GM18517 (cell line): ENCODE measurements at regions not wholly inside any gene's neighbourhood (a gene's known extent, or its start where the extent isn't known, plus 50 kb on each side); places are given as distances from the start of the nearest gene placed in this dataset.
"Not testable (repeated sequence)": the region's sequence is repeated elsewhere in the genome, so short reads cannot be mapped to it uniquely, and the experiment has no call there.

Experiments used
- ATAC-seq: cut with Tn5 transposase; IDR thresholded peaks from one replicate; pipeline ENCODE4 v1.9.1; 2021; ENCODE audit warnings: mild to moderate bottlenecking, moderate library complexity; ENCODE audit not compliant: unreplicated experiment

DNA sequence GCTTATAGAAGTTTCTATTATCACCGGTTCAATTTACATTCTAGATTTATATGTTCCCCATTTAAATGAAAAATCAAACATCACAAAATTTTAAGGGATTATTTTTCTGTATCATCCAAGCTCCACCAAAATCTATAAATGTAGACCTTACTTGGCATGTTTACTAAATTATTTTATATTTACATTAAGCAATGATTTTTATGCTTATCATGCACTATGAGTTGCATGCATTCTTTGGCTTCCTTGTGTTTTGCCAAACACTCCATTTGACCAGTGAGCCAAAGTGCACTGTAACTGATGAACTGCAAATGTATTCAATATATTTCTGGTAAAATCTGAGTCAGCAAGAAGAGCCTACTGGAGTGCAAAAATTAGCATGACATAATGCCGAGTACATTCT, 595.5 kb upstream of the PCDH7 start:
- ATAC-seq = not testable (repeated sequence)

DNA sequence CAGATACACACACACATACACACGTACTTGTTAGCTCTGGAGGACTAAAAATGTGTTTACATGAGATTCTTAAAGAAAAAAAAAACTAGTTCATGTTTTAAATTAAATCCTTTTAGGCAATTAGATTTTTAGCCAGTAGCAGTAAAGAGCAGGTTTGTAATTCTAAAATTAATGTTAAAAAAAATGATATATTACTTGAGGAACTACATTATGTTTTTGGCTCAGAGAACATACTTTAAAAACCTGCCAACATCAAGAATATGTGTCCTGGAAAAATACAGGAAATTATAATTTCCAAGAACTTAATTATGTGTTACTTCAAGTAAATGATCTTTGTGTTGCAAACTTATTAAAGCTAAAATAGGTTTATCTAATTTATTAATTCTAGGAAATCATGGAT, 594.3 kb upstream of the PCDH7 start:
- ATAC-seq = no peak

- no peak for ATAC-seq
These were observed 593.8 kb upstream of the PCDH7 start for GRCh38 chr4:30126351-30126750.

- ATAC-seq = not testable (repeated sequence)
These were observed 571.3 kb upstream of the PCDH7 start for GRCh38 chr4:30148828-30149227.

GRCh38 chr4:30149539-30149938, 570.6 kb upstream of the PCDH7 start:
- ATAC-seq = not testable (repeated sequence)

DNA sequence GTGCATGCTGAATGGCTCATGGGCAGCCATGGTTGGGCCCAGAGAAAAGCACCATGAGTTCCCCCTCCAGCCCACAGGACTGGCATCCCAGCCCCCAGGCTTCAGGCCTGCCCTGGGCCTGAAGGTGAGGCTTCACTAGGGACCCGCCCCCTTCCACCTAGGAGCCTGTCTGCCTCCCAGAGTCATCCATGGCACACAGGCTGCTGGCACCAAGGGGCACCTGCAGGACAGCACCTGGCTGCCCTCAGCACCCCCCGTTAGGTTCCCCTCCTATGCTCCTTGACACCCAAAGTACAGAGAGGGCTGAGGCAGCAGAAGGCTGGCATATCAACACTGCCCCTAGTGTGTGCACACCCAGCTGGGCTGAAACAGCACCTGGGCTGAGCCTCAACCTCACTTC, 566.7 kb upstream of the PCDH7 start:
- no peak for ATAC-seq

DNA sequence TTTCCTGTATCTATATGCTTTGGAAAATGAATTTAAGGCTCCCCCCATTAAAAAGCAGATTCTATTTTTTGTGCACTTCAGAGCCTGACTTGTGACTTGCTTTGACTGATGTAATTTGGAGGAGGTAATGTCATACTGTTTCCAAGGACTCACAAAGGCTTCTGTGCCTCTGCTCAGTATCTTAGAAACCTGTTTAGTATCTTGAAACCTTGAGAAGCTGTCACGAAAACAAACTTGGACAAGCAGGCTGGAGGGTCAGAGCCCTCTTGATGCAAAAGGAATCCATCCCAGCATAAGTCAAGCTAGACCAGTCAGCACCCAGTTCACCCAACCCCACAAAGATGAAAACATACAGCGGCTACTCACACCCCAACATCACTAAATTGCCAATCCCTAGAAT, 560.0 kb upstream of the PCDH7 start:
- ATAC-seq = no peak

DNA sequence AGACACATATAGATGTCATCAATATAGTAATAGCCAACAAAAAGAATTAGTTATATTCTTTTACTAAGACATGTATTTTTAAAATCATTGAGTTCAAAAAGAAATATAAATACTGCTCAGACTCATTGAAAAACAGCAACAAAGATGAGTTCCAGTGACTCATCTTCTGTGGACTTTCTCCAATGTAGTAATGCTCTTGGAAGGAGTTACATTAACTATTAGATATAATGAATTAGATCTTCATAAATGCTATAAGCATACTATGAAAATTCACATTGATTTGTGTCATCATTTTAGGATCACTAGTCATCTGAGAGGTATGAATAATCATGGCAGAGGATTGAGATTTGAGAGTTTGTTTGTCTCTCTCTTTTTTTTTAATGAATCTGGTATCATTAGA, 547.8 kb upstream of the PCDH7 start:
- no peak for ATAC-seq

GRCh38 chr4:30181512-30181911, 538.7 kb upstream of the PCDH7 start:
- ATAC-seq = no peak

DNA sequence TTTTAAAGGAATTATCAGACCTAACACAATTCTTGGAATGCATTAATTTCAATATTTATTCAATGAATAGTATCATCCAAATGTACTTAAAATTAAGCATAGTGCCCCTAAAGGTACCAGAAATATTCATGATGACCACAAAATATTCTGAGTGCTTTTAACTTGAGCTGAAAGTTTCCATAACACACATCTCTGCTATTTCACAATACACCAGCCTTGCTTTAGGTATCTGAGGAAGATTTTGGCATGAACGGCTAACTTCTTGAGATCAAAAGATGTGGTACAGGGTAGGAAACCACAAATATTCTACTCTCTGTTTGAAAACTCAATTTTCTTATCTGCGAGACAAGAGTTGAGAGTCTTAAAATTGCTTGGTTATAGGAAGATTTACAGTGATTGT, 538.3 kb upstream of the PCDH7 start:
- ATAC-seq = no peak

DNA sequence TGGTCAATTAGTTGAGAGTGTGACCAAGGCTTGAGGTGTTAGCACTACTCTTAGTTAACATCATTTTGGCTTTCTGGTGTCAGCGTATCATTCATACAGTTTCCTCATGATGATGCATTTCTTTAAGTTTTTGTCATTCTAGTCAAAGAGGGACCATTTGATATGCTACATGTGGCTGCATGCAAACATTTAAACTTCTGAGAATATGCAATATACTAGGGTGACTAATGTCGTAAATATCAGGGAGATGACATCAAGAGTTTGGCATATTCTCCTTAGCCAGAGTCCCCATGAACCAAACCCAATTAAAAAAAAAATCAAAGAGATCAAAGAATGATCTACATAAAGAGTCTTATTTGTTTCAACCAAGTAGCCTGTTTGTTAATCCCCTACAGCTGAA, 537.4 kb upstream of the PCDH7 start:
- ATAC-seq = no peak

DNA sequence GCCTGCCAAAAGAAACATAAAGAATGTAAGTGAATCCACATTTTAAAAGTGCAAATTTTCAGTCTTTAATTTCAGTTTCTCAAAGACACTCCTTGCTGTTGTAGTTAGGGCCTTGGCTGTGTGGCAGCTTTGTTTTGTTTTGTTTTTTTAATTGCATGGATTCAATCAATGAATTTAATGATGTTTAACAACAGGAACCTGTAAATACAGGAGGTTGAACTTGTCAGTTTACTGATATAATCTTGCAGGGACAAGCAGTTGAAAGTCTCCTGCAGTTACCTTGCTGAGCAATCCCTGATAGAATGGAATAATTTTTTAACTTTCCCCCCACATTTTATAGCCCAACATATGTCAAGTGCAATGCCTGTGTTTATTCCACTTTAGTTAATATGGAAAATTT, 528.3 kb upstream of the PCDH7 start:
- ATAC-seq = no peak

DNA sequence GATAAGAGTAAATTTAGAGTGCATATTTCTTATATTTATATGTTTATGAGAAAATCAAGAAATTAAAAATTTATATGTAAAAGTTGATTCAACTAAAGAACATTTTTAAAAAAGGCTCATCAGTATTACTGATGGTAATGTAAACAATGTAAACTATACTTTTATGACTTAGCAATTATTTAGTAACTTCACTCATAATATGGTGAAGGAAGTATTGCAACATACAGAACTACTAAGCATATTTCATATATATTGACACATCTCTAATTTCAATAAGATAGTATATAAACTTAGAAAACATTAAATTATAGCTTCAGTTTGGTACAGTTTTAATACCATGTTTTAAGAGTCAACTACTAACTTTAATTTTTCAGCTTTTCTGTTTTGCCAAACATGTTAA, 512.8 kb upstream of the PCDH7 start:
- no peak for ATAC-seq

- no peak for ATAC-seq
These were observed 511.3 kb upstream of the PCDH7 start for GRCh38 chr4:30208731-30209435.

DNA sequence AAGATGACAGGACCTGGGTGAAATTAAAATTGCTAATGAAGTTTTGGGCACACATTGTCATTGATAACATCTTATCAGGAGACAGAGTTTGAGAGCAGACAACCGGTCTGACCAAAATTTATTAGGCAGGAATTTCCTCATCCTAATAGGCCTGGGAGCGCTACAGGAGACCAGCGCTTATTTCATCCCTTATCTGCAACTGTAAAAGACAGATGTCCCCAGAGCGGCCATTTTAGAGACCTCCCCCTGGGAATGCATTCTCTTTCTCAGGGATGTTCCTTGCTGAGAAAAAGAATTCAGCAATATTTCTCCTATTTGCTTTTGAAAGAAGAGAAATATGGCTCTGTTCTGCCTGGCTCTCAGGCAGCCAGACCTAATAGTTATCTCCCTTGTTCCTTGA, 504.2 kb upstream of the PCDH7 start:
- not testable (repeated sequence) for ATAC-seq

- no peak for ATAC-seq
These were observed 475.0 kb upstream of the PCDH7 start for GRCh38 chr4:30245140-30245539.

DNA sequence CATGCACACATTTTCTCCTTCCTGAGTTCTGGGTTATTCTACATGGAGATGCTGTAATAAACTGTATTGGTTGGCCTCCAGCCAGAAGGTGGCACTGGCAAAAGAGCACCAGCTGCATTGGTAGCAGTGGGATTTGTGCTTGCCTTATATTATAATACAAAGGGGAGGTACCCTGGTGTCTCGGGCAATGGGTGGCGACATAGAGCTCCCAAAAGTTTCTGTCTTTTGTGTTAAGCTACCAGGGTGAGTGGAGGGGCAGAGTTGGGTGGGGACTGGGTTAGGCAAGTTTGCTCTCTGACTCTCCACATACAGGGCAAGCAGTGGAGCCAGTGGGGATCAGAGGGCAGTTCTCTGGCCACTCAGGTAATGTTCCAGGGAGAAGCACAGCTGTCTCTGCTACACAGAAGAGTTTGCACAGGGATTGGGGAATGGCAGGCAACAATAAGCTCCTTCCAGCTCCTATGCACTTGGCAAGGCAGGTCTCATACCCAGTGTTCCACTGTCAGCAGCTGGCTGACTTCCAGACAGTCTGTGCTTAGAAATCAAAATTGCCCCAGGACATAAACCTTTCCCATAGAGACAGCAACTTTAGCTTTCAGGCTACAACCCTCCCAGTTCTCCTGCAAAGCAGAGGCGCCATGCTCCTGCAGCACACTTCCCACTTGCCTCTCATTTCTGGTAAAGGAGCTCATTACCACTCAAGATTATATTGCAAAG, 463.9 kb upstream of the PCDH7 start:
- no peak for ATAC-seq

- ATAC-seq = no peak
These were observed 461.2 kb upstream of the PCDH7 start for GRCh38 chr4:30258949-30259348.

DNA sequence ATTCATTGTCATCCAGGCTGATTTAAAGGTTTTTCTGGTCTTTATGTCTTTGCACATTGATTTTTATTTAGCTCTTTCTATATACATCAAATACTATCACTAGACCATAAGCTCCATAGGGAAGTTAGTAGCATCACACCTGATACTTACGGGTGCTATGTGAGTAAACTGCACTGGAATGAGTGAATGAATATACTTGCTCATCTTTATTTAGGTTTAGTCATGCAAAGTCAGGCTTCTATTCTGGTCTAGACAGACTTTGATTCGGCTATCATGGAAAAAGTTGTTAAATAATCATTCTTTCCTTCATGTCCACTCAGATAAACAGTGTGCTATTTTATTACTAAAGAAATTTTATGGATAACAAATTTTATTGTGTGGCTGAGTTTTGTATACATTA, 457.8 kb upstream of the PCDH7 start:
- ATAC-seq = no peak

DNA sequence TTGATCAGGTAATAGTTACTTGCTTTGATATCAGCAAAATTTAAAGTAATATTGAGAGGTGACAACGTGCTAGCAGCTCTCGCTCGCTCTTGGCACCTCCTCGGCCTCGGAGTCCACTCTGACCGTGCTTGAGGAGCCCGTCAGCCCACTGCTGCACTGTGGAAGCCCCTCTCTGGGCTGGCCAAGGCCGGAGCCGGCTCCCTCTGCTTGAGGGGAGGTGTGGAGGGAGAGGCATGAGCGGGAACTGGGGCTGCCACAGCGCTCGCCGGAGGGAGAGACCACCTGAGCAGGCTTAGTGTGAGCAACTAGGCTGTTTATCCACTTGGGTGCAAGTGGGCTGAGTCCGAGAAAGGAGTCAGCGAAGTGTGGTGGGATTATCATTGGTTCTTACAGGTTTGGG, 455.7 kb upstream of the PCDH7 start:
- no peak for ATAC-seq

DNA sequence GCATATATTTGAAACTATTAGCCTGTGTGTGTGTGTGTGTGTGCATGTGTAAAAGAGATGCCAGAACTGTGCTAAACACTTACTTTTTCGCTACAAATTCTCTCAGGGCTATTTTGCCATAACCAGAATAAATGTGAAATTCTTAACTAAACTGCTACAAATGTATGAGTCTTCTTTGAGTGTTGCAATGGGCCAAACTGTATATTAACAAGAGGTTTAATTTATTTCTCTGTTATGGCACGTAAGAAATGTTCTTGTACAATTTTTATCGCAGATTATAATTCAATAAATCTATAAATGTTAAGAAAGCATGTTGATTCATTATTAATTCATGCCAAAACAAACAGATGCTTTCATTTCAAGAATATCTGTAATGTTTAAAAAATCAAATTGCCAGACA, 454.5 kb upstream of the PCDH7 start:
- no peak for ATAC-seq

- ATAC-seq = no peak
These were observed 451.8 kb upstream of the PCDH7 start for GRCh38 chr4:30268370-30268769.

GRCh38 chr4:30269850-30270249, 450.3 kb upstream of the PCDH7 start:
- ATAC-seq = no peak
